Activated CD8-positive, alpha-beta memory T cell treated with anti-CD3 and anti-CD28 coated beads for 1 hour (primary cell): ENCODE measurements at regions not wholly inside any gene's neighbourhood (a gene's known extent, or its start where the extent isn't known, plus 50 kb on each side); places are given as distances from the start of the nearest gene placed in this dataset.

Experiments
- DNase-seq, 2 donors: peaks; one replicate each; pipeline ENCODE4 v3.0.0-alpha.2; 2020; ENCODE audit warnings: low read depth in 1 of 2; ENCODE audit errors: extremely low read depth in 1 of 2

DNA sequence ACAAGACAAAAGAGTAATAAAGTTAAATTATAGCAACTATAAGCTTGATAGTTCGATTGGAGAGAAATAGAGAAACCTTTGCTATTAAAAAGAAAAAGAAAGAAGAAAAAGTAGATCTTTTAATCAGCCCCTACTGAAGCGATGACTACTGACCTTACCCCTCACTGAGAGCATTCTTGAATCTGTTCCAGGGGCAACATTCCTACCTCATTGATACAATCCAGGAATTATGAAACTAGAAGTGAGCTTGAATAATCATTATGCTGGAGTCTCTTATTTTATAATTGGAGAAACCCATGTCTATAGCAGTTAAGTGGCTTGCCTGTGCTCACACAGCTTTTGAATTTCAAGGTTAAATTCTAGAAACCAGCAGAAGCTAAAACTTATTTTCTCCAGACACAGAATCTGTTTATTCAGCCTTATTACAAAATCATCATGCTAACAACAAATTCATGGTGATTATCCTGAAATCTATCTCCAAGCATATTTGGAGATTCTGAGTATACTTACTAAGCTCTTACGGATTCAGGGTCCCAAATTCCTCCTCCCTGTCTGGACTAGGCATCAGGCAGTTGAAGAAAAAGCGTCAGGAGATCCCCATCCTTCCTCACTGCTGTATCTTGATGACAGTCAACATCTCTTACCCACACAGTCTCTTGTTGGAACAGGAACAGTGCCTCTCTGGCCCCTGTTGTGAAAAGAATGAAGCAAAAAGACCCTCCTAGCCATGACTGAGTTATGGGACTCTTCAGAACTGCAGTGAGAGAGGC lies 547.6 kb upstream of the WWC1 start:
- no peak for DNase-seq

DNA sequence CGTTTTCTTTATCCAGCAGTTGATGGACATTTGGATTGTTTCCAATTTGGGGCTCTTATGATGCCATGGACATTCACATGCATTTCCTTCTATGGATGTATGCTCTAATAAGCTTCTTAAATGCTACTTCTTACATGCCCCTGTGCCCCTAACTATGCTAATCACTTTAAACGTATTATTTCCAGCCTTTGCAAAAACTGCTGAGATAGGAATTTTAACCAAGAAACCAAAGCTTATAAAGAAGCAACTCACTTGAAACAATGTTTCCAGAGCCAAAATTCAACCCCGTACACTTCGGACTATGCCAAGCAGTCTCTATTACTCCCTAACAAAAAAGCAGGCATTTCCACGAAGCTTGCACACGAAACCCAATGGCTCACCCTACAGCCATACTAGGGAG lies 545.6 kb upstream of the WWC1 start:
- DNase-seq: no peak

DNA sequence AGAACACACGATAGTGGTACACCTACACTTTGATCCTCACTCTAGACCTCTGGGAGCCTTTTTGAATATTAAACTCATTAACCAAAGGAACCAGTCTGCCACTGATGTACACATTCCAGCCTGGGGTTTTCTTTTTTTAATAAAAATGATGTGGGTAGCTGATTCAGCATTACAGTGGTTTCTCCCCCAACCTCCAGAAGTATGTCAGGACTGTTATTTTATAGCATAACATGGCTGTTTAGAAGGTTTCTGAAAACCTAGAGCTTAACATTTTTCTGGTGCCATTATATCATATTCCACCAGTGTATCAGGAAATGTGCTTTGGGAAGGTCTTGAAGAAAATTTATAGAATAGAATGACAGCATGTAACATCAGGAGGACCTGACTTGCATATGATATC lies 540.9 kb upstream of the WWC1 start:
- DNase-seq: no peak

- no peak for DNase-seq
Observed at GRCh38 chr5:167752936-167753335, 538.5 kb upstream of the WWC1 start.

GRCh38 chr5:167753725-167754490 lies 537.5 kb upstream of the WWC1 start:
- DNase-seq: no peak

GRCh38 chr5:167754501-167755021 lies 536.9 kb upstream of the WWC1 start:
- DNase-seq: no peak

DNA sequence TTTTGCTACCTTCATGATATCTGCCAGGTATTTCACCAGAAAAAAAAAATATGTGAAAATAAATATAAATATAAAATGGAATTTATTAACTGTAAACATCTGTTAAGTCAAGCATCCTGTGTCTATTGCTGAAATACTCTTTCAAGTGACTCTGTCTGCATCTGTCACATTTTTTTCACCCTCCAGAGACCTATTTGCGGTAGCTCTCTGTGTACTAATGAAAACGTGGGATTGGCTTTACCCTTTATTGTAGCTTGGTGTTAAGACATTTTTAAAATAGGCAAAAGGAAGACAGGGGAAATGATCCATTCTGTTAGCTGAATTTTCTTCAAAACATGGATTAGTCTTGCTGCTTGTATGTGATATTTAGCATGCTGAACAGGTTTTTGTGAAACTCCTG lies 536.0 kb upstream of the WWC1 start:
- DNase-seq: no peak

DNA sequence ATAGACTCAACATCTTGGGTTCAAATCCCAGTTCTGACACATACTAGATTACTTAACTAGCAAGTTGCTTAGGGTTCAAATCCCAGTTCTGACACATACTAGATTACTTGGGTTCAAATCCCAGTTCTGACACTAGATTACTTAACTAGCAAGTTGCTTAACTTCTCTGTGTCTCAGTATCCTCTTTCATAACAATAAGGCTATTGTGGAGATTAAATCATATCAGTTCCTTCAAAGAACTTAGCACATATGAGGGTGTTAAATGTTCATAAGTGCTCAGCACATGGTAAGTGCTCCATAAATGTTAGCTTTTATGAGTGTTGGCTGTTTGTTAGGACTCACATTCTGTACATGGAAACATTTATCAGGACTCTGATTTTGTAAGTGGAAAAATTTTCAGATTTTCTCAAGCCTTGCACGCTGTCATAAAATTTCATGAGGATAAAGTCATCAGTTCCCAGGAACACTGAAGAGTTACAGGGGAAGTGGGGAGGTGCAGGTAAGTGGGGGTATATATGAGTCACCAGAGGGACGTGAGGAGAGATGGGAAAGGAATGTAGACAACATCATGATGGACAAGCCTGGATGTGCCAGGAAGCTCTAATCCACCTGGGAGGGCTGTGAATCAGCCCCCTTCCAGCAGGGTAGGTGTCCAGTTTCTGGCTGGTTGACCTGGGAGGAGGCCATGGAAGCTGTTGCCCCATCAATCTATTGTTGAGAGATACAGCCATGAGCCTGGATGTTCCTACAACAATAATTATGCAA lies 532.2 kb upstream of the WWC1 start:
- no peak for DNase-seq

- DNase-seq: no peak
Observed at GRCh38 chr5:167763772-167764171, 527.7 kb upstream of the WWC1 start.

DNA sequence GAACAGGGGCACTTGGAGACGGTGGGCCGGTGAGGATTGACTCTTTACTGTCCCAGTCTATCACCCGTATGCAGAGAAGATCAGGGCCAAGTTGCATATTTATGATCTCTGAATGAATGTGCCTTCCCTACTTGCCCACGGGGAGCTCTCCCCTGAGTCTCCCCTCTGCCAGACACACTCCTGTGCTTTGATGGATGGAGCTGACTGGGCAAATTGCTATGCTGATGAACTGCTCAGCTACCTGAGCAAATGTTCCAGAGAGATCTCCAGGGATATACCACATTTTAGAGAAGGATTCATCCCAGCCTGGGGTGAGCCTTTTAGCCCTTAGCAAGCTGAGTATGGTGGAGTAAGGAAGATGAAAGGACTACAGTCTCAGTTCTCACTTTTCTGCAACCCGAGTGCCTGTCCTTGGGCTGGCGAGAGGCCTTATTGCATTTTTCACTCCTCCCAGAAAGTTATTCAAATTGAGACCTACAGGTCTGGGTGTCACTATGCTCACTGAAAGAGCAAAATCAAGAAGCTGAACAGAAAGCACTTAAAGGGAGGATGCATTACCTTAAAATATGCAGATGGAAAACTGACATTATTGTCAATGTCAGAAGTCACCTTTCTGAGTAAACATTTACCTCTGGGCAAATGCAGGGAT lies 526.7 kb upstream of the WWC1 start:
- DNase-seq: no peak

DNA sequence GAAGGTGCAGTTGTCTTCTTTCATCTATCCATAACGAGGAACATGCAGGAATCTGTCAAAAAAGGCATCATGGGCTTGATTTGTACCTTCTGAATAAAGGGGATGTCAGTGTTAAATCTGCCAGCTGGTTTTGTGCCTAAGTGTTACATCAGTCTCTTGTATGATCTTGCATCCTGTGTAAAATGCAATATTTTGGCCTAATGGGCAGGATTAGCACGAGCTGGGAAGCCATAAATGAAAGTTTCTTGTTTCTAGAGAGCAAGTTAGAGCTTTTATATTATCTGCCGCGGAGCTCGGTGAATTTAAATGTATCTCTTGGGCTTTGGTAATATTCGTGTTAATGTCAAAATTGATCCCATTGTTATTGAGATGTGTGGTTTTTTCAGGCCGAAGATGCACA lies 526.1 kb upstream of the WWC1 start:
- DNase-seq: no peak

DNA sequence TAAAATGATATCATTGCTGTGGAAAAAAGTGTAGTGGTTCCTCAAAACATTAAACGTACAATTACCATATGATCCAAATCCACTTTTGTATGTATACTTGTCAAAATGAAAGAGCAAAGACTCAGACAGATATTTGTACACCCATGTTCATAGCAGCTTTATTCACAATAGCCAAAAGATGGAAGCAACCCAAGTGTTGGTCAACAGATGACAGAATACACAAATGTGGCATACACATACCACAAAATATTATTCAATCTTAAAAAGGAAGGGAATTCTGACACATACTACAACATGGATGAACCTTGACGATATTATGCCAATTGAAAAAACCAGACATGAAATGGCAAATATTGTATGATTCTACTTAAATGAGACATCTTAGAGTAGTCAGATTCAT lies 524.5 kb upstream of the WWC1 start:
- no peak for DNase-seq

DNA sequence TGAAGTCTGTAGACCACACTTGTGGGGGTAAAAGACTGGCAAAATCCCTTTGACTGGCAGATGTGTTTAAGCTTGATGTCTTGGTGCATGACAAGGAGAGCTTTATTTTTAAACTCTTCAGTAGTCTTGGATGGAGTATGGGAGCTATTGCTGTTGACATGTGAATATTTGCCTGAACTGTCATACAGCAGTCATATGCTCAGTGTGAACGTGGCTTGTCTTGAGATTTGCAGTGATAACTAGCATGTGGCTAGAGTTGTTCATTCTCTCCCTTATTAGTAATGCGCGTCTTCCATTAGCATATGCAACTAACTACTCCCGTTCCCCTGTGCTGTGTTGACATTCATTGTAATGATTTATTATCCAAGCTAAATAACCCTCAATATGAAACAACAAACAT lies 523.6 kb upstream of the WWC1 start:
- no peak for DNase-seq

DNA sequence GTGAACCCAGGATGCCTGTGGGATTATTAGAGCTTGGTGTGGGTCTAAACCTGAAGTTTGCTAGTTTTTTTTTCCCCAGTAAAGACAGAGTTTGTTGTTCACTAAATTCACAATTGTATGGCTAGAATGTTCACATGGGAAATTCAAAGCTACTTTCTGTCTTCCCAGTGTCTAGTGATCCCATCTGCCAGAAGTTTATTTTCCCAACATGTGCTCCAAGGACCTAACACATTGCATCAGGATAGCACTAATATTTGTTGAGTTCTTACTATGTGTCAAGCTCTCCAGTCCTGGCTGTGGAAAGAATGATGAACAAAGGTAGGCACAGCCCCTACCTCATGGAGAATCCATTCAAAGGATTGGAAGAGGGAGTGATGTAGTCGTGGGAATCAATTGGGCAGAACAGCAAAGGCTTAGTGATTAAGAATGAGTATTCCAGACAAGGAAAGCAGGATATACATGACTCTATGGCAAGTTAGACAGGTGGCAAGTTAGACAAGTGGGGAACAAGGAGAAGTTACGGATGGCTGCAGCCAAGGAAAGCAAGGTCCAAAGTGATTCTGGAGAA lies 521.5 kb upstream of the WWC1 start:
- no peak for DNase-seq

GRCh38 chr5:167770461-167770860 lies 521.0 kb upstream of the WWC1 start:
- no peak for DNase-seq

GRCh38 chr5:167771571-167771970 lies 519.9 kb upstream of the WWC1 start:
- DNase-seq: no peak

DNA sequence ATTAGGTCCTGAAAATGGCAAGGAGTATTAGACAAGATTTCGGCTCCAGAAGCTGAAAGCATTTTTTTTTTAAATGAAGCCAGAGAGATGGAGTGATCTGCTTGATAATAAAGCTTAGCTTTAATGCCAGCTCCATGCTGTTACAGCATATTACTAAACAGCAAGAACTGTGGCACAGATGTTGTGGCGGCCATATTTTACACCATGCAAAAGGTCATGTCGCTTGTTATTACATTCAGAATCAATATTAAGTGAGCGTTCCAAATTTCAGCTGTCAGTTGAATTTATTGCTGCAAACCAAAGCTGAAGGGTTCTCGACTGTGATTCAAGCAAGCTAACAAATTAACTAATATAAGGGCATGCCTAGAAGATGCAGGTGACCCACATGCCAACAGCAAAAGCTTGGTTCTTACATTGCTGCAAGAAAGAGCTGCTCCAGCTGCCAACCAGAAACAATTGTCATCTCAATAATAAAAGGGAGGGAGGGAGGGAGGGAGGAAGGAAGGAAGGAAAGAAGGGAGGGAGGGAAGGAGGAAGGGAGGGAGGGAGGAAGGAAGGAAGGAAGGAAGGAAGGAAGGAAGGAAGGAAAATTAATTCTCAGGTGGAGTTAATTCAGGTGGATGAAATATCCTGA lies 517.7 kb upstream of the WWC1 start:
- DNase-seq: no peak

DNA sequence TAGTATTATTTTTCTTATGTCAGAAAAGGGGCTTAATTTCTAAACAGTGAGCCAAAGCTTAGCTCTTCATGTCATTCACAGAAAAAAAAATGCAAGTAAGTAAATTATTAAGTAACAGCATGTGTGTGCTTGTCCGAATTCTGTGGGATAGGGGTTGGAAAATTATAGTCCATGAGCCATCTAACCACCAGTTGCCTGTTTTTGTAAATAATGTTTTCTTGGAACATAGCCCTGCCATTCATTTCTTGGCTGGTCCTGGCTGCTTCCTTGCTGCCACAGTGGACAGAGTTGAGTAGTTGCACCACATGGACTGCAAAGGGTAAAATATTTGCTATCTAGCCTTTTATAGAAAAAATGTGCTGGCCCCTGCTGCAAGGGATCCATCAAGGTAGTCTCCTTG lies 513.7 kb upstream of the WWC1 start:
- no peak for DNase-seq

GRCh38 chr5:167778228-167778627 lies 513.2 kb upstream of the WWC1 start:
- no peak for DNase-seq

GRCh38 chr5:167779644-167780043 lies 511.8 kb upstream of the WWC1 start:
- DNase-seq: no peak
